Right cardiac atrium (tissue), 5 donors: ENCODE measurements at regions not wholly inside any gene's neighbourhood (a gene's known extent, or its start where the extent isn't known, plus 50 kb on each side); places are given as distances from the start of the nearest gene placed in this dataset.

Source experiments
- ATAC-seq, 2 donors: fragments of 200-7000 bp; cut with Tn5 transposase; one replicate each; pipeline versions ENCODE4 v1.8.0 to v1.9.1; 2020; ENCODE audit warnings: moderate library complexity in 2 of 2, mild to moderate bottlenecking in 1 of 2
- DNase-seq, 3 donors: peaks; one replicate each; pipeline ENCODE4 v3.0.0-alpha.2; 2020
- H3K27ac ChIP-seq: one replicate; pipeline ENCODE4 v1.5.1; 2013; ENCODE audit warnings: mild to moderate bottlenecking, low read length, control low read depth, moderate library complexity
- H3K27me3 ChIP-seq: one replicate; pipeline ENCODE4 v1.6.1; 2013; ENCODE audit not compliant: control insufficient read depth, insufficient read depth
- H3K4me1 ChIP-seq: one replicate; pipeline ENCODE4 v1.6.1; 2013; ENCODE audit warnings: low read length; ENCODE audit not compliant: control insufficient read depth, insufficient read depth
- H3K4me3 ChIP-seq: one replicate; pipeline ENCODE4 v1.5.1; 2013; ENCODE audit warnings: low read length, control low read depth
- H3K9me3 ChIP-seq: one replicate; pipeline ENCODE4 v1.6.1; 2013; ENCODE audit warnings: low read length; ENCODE audit not compliant: control insufficient read depth
- WGBS: extraction: QIAGEN DNeasy Blood & Tissue Kit; methylation state at CpG from one replicate; pipeline ENCODE4 v1.1.7; 2013; 5-methylcytosine and 5-hydroxymethylcytosine counted together
- intact Hi-C, 4 donors: fragments of 100-400 bp; cut with DNase I; formaldehyde crosslinking; loops; one replicate each; pipeline versions ENCODE4 v1.11.0 to v1.14.0; 2022 to 2023
- donor health status: healthy with polysubstance abuse.
- donor health status: DM: no; HTN: yes; CAD: no.
- donor health status: DM: no; HTN: no; CAD: no.
- donor health status: DM: no; HTN: yes; CAD: no; lungs with severe emphysema.
- donor health status: DM: yes; HTN: yes; CAD: no.

DNA sequence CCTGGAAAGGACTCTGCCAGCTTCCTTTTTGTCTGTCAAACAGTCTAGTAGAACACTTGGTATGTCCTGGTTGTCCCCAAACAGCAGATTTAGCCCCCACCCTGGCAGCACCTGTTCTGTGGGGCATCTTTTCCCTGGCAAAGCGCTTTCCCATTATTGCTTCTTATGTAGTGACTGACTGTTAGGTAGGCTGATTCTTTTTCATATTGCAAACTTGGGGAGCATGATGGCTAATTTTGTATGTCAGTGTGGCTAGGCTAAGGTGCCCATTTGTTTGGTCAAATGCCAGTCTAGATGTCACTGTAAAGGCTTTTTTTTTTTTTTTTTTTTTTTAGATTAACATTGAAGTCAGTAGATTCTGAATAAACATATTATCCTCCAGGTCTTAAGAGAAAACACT, 140.2 kb downstream of the MYCN start:
- no peak overlapping the region for H3K4me3 ChIP-seq
- no peak overlapping the region for H3K27ac ChIP-seq
- H3K4me1 ChIP-seq: no peaks in the 10 kb centered on the region
- WGBS: 100% methylated on average over 1 of the region's 1 CpG
- H3K27me3 ChIP-seq: no peaks in the 10 kb centered on the region
- ATAC-seq: no peak
- no peak for DNase-seq
- H3K9me3 ChIP-seq: no peaks in the 10 kb centered on the region
- intact Hi-C loops: no loop called here

- H3K4me1 ChIP-seq: no peaks in the 10 kb centered on the region
- no peaks in the 10 kb centered on the region for H3K9me3 ChIP-seq
- intact Hi-C loops: no loop called here
- ATAC-seq: no peak
- no peak for DNase-seq
- H3K4me3 ChIP-seq: no peak overlapping the region
- no peak overlapping the region for H3K27ac ChIP-seq
- 63% methylated on average over 4 of the region's 4 CpGs for WGBS
- H3K27me3 ChIP-seq: no peaks in the 10 kb centered on the region
Measured at GRCh38 chr2:16080071-16080470, 139.7 kb downstream of the MYCN start.

DNA sequence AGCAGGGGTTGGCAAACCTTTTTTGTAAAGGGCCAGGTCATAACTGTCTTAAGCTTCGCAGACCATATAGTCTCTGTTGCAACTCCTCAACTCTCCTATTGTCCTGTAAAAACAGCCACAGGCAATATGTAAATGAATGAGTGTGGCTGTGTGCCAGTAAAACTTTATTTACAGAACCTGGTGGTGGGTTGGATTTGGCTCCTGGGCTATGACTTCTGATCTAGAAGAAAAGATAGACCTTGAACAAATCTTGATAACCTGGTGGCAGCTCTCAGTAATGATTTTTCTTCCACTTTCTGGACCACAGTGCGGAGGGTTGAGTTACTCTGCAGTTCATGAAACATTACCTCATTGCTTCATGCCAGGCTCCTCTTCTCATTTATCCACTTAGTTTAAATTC, 139.3 kb downstream of the MYCN start:
- intact Hi-C loops: no loop called here
- H3K9me3 ChIP-seq: no peaks in the 10 kb centered on the region
- no peaks in the 10 kb centered on the region for H3K4me1 ChIP-seq

GRCh38 chr2:16077601-16078000, 137.3 kb downstream of the MYCN start:
- Histone ChIP-seq H3K9me3 (no peaks in the 10 kb centered on the region), H3K27ac (no peak overlapping the region), H3K4me3 (no peak overlapping the region), H3K27me3 (no peaks in the 10 kb centered on the region), H3K4me1 (no peaks in the 10 kb centered on the region)
- intact Hi-C loops: no loop called here
- no peak for ATAC-seq
- 77% methylated on average over 3 of the region's 3 CpGs for WGBS
- no peak for DNase-seq

More for the DNA sequence above, 139.3 kb downstream of the MYCN start:
- no peaks in the 10 kb centered on the region for H3K27me3 ChIP-seq
- ATAC-seq: no peak
- DNase-seq: no peak
- 88% methylated on average over 2 of the region's 2 CpGs for WGBS
- H3K4me3 ChIP-seq: no peak overlapping the region
- H3K27ac ChIP-seq: no peak overlapping the region

DNA sequence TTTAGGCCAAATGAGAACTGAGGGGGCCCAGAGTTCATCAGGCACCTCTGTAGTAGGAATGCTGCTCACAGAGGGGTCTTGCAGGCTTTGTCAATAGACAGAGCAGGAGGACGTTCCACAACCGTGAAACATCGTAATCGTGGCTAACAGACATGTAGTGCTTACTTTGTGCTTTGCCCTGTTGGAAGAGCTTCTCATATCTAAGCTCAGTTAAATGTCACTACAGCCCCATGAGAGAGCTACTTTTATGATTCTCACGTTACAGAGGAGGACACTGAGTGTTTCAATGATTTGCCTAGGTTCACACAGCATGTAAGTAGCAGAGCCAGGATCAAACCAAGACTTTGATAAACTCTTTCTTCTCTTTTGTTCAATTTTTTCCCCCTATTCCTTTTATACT, 136.6 kb downstream of the MYCN start:
- WGBS: 82% methylated on average over 5 of the region's 5 CpGs
- Histone ChIP-seq H3K4me1 (no peaks in the 10 kb centered on the region), H3K27ac (no peak overlapping the region), H3K9me3 (no peaks in the 10 kb centered on the region), H3K27me3 (no peaks in the 10 kb centered on the region), H3K4me3 (no peak overlapping the region)
- intact Hi-C loops: no loop called here
- no peak for DNase-seq
- ATAC-seq: no peak

DNA sequence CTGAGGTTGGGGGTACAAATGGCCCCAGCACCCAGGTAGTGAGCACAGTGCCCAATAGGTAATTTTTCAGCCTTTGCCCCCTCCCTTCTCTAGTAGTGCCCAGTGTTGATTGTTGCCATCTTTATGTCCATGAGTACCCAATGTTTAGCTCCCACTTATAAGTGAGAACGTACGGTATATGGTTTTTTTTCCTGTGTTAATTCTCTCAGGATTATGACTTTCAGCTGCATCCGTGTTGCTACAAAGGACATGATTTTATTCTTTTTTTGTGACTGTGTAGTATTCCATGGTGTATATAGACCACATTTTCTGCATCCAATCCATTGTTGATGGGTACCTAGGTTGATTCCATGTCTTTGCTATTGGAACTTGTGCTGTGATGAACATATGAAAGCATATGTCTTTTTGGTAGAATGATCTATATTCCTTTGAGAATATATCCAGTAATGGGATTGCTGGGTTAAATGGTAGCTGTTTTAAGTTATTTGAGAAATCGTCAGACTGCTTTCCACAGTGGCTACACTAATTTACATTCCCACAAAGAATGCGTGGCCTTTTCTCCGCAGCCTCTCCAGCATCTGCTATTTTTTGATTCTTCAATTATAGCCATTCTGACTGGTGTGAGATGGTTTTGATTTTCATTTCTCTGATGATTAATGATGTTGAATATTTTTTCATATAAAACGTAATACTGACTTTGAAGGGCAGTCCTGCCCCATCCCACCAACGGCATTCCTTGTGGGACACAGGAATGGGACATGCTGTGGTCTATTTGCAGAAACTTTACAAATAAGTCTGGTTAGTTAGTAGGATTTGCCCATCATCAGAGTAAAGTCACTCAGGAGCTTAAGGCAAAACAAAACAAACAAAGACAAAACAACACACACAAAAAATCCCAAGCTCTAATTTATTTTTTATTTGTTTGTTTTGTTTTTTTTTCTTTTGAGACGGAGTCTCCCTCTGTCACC, 135.0 kb downstream of the MYCN start:
- Histone ChIP-seq H3K4me1 (no peaks in the 10 kb centered on the region), H3K27ac (no peak overlapping the region), H3K9me3 (no peaks in the 10 kb centered on the region), H3K4me3 (no peak overlapping the region), H3K27me3 (no peaks in the 10 kb centered on the region)
- DNase-seq (no peak), ATAC-seq (no peak)
- 80% methylated on average over 9 of the region's 9 CpGs for WGBS
- intact Hi-C loops: no loop called here

- no peak overlapping the region for H3K4me3 ChIP-seq
- H3K27me3 ChIP-seq: no peaks in the 10 kb centered on the region
- intact Hi-C loops: no loop called here
- WGBS: 95% methylated on average over 9 of the region's 9 CpGs
- ATAC-seq (no peak), DNase-seq (no peak)
- H3K27ac ChIP-seq: no peak overlapping the region
- no peaks in the 10 kb centered on the region for H3K4me1 ChIP-seq
- no peaks in the 10 kb centered on the region for H3K9me3 ChIP-seq
Measured at GRCh38 chr2:16073921-16074425, 133.6 kb downstream of the MYCN start.

GRCh38 chr2:16073471-16073870, 133.1 kb downstream of the MYCN start:
- DNase-seq (no peak), ATAC-seq (no peak)
- Histone ChIP-seq H3K4me3 (no peak overlapping the region), H3K4me1 (no peaks in the 10 kb centered on the region), H3K9me3 (no peaks in the 10 kb centered on the region), H3K27me3 (no peaks in the 10 kb centered on the region), H3K27ac (no peak overlapping the region)
- 83% methylated on average over 4 of the region's 4 CpGs for WGBS
- intact Hi-C loops: no loop called here

GRCh38 chr2:16072638-16073290, 132.4 kb downstream of the MYCN start:
- H3K4me3 ChIP-seq: no peak overlapping the region
- WGBS: 89% methylated on average over 7 of the region's 7 CpGs
- no peaks in the 10 kb centered on the region for H3K9me3 ChIP-seq
- ATAC-seq: no peak
- DNase-seq: no peak
- H3K4me1 ChIP-seq: no peaks in the 10 kb centered on the region
- H3K27me3 ChIP-seq: no peaks in the 10 kb centered on the region
- H3K27ac ChIP-seq: no peak overlapping the region
- intact Hi-C loops: no loop called here

DNA sequence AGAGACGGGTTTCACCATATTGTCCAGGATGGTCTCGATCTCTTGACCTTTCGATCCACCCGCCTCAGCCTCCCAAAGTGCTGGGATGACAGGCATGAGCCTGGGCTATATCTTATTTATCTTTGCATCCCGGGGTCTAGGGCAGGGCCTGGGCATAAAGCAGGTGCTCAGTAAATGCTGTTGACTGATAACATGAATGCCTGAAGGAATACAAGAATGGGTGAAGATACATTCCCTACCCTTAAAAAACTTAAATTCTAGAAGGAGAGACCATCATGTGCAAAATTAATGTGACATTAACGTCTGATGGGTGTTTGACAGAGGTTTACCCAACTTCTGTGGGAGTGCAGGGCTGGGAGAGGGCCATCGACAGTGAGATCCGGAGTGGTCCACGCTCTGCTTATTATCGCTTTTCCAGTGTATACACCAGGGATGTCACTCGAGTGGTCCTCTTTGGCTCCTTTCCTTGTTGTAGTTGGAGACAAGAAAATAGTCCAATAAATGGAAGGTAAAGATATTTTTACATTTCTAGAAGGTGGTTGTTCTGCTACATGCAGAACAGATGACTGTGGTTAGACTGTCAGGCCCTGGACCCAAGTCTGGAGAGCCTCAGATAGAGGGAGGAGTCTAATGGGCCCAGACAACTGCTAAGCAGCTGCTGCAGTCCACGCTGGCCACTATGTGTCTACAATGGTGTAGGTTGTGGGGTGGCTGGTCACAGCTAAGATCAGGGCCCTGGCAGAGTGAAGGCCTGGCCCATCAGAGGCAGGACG, 131.7 kb downstream of the MYCN start:
- ATAC-seq (no peak), DNase-seq (no peak)
- Histone ChIP-seq H3K27ac (no peak overlapping the region), H3K4me3 (no peak overlapping the region), H3K9me3 (no peaks in the 10 kb centered on the region), H3K4me1 (no peaks in the 10 kb centered on the region), H3K27me3 (no peaks in the 10 kb centered on the region)
- intact Hi-C loops: no loop called here
- WGBS: 93% methylated on average over 13 of the region's 13 CpGs
